HL-60 (cell line): ENCODE measurements at regions not wholly inside any gene's neighbourhood (a gene's known extent, or its start where the extent isn't known, plus 50 kb on each side); places are given as distances from the start of the nearest gene placed in this dataset.

ENCODE experiments used
- GABPA ChIP-seq: IDR thresholded peaks from 2 replicates; pipeline ENCODE4 v1.6.1; 2012; ENCODE audit warnings: low read depth
- POLR2AphosphoS5 ChIP-seq: IDR thresholded peaks from 2 replicates; pipeline ENCODE4 v1.6.1; 2012; ENCODE audit warnings: low read depth
- TF ChIP-seq, protein P1 (sequence below): IDR thresholded peaks from one replicate; pipeline ENCODE4 v1.5.1; 2011; ENCODE audit warnings: low read length, control low read depth, inconsistent platforms; ENCODE audit not compliant: insufficient read depth

- TF ChIP-seq, protein P1, sequence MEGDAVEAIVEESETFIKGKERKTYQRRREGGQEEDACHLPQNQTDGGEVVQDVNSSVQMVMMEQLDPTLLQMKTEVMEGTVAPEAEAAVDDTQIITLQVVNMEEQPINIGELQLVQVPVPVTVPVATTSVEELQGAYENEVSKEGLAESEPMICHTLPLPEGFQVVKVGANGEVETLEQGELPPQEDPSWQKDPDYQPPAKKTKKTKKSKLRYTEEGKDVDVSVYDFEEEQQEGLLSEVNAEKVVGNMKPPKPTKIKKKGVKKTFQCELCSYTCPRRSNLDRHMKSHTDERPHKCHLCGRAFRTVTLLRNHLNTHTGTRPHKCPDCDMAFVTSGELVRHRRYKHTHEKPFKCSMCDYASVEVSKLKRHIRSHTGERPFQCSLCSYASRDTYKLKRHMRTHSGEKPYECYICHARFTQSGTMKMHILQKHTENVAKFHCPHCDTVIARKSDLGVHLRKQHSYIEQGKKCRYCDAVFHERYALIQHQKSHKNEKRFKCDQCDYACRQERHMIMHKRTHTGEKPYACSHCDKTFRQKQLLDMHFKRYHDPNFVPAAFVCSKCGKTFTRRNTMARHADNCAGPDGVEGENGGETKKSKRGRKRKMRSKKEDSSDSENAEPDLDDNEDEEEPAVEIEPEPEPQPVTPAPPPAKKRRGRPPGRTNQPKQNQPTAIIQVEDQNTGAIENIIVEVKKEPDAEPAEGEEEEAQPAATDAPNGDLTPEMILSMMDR = no peak
- TF ChIP-seq GABPA (no peak), POLR2AphosphoS5 (no peak)
Observed at GRCh38 chr6:50591135-50591534, 122.2 kb upstream of the TFAP2D start.
